SH-SY5Y (cell line): ENCODE measurements at regions not wholly inside any gene's neighbourhood (a gene's known extent, or its start where the extent isn't known, plus 50 kb on each side); places are given as distances from the start of the nearest gene placed in this dataset.

ENCODE experiments used
- GATA2 ChIP-seq: IDR thresholded peaks from 2 replicates; pipeline ENCODE4 v1.6.1; 2011; ENCODE audit warnings: mild to moderate bottlenecking, low read depth, low read length
- GATA3 ChIP-seq: IDR thresholded peaks from 2 replicates; pipeline ENCODE4 v1.6.1; 2011; ENCODE audit warnings: low read depth, mild to moderate bottlenecking, low read length, moderate library complexity

DNA sequence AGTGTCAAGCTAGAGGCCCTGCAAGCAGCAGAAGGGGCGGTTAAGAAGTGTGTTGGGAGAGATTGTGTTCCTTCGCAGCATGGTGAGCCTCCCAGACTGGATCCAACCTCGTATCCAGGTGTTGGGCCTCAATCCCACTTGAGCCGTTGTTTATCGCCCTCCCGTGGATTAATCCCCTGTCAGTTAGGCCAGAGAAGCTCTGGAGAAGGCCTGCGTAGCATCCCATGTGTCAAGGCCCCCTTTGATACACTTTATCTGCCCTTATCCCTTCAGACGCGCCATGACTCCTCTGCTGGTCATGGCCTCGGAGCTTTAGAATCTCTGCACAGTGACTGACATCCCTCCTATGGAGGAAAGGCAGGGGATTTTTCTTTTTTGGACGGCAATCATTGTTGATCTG lies 181.0 kb downstream of the ZFP64 start:
- TF ChIP-seq GATA3 (no peak), GATA2 (no peak)
